ENCODE measurements at regions not wholly inside any gene's neighbourhood (a gene's known extent, or its start where the extent isn't known, plus 50 kb on each side); places are given as distances from the start of the nearest gene placed in this dataset.

- Histone ChIP-seq H2AFZ (ENCODE audit: low read depth, low read length) (no peak overlapping the region), H3K27ac (ENCODE audit: insufficient read depth, low read depth, low read length) (no peak overlapping the region), H3K4me3 (replicated peaks in 1 of 3; ENCODE audit: insufficient read depth in 1 of 3, low read depth in 1 of 3, low read length in 3 of 3) (no peak overlapping the region), H3K9me1 (replicated peaks; ENCODE audit: control insufficient read depth, extremely low read depth, insufficient read depth, low read length) (no peaks in the 10 kb centered on the region), H3K27me3 (ENCODE audit: control insufficient read depth in 2 of 2, insufficient read depth in 2 of 2, low read length in 2 of 2) (no peaks in the 10 kb centered on the region), H3K9me3 (replicated peaks; ENCODE audit: control insufficient read depth, insufficient read depth, low read length) (no peaks in the 10 kb centered on the region), H4K20me1 (replicated peaks; ENCODE audit: control insufficient read depth, extremely low read depth, insufficient read depth, low read length) (no peaks in the 10 kb centered on the region), H3K9ac (replicated peaks; ENCODE audit: extremely low read depth, insufficient read depth, low read length) (no peak overlapping the region), H3K4me1 (ENCODE audit: control insufficient read depth, extremely low read depth, insufficient read depth, low read length) (no peaks in the 10 kb centered on the region), H3K36me3 (ENCODE audit: control insufficient read depth in 2 of 2, extremely low read depth in 1 of 2, insufficient read depth in 2 of 2, low read length in 2 of 2) (no peaks in the 10 kb centered on the region), H3K4me2 (ENCODE audit: insufficient read depth, low read length) (no peak overlapping the region), H3K79me2 (ENCODE audit: control insufficient read depth, insufficient read depth, low read length) (no peaks in the 10 kb centered on the region)
- FAIRE-seq (no peak), DNase-seq (ENCODE audit: low read depth, low spot score) (no peak)
- ChIA-PET POLR2A (no interaction called here), CTCF (no interaction called here)
- no TSS peak for BruUV-seq (replicated peaks)
- intact Hi-C loops (cut with micrococcal nuclease) = no loop called here
- dilution Hi-C loops (cut with MboI; ENCODE audit: extremely low pct_ligation_motif_present, low sequenced_read_pairs) = no loop called here
- no peak for TF ChIP-seq FOS (IDR thresholded peaks at IDR 0.05; ENCODE audit: borderline replicate concordance, insufficient read depth, low read length)
- no peak for TF ChIP-seq GATA2 (IDR thresholded peaks at IDR 0.05; ENCODE audit: insufficient read depth, insufficient read length, low read depth, low read length)
- TF ChIP-seq EZH2 (IDR thresholded peaks at IDR 0.05; ENCODE audit: borderline replicate concordance, low read depth, low read length, severe bottlenecking) = no peak
- no peak for TF ChIP-seq MAX (IDR thresholded peaks at IDR 0.05; ENCODE audit: insufficient read depth, insufficient read length)
- TF ChIP-seq POLR2A (IDR thresholded peaks at IDR 0.05; ENCODE audit: low read depth, low read length) = no peak
Measured at GRCh38 chr7:136527554-136527953, 340.9 kb upstream of the CHRM2 start.

DNA sequence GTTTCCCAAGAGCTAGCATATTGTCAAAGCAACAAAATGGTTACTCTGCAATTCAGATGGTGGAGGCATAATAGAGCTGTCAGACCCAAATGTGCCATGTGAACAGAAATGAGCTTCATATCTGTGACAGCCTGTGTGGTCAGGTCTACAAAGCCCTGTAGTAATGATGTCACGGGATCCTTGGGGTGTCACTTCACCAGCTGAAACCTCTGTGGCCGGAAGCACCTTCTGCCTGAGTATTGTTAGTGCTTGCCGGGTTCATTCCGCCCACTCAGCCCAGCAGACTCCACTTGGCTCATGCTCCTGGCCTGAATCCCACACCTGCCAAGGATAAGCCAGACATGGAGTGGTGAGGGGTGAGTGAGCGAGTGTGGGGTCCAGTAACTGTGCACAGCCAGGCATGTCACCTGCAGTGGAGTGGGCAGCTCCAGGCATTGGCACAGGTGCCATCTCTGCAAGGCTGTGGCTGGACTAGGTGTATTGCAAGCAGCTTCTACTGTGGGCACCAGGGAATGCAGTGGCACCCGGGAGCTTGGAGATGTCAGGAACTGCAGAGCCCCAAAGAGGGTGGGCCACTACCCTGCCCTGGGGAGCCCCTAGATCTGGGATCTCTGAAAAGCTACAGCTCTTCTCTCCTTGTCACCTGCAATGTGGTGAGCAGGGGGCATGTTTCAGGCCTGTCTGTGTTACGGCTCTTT lies 341.9 kb upstream of the CHRM2 start:
- H3K27ac ChIP-seq (ENCODE audit: insufficient read depth, low read depth, low read length) = no peak overlapping the region
- H3K27me3 ChIP-seq (ENCODE audit: control insufficient read depth in 2 of 2, insufficient read depth in 2 of 2, low read length in 2 of 2) = no peaks in the 10 kb centered on the region
- CTCF ChIA-PET = no interaction called here
- no peak overlapping the region for H2AFZ ChIP-seq (ENCODE audit: low read depth, low read length)
- BruUV-seq (replicated peaks) = no TSS peak
- H4K20me1 ChIP-seq (replicated peaks; ENCODE audit: control insufficient read depth, extremely low read depth, insufficient read depth, low read length) = no peaks in the 10 kb centered on the region
- POLR2A ChIA-PET = no interaction called here
- no peaks in the 10 kb centered on the region for H3K36me3 ChIP-seq (ENCODE audit: control insufficient read depth in 2 of 2, extremely low read depth in 1 of 2, insufficient read depth in 2 of 2, low read length in 2 of 2)
- H3K9ac ChIP-seq (replicated peaks; ENCODE audit: extremely low read depth, insufficient read depth, low read length) = no peak overlapping the region
- H3K4me1 ChIP-seq (ENCODE audit: control insufficient read depth, extremely low read depth, insufficient read depth, low read length) = no peaks in the 10 kb centered on the region
- no peak overlapping the region for H3K4me2 ChIP-seq (ENCODE audit: insufficient read depth, low read length)
- DNase-seq (ENCODE audit: low read depth, low spot score) (no peak), FAIRE-seq (no peak)
- no peak overlapping the region for H3K4me3 ChIP-seq (replicated peaks in 1 of 3; ENCODE audit: insufficient read depth in 1 of 3, low read depth in 1 of 3, low read length in 3 of 3)
- dilution Hi-C loops (cut with MboI; ENCODE audit: extremely low pct_ligation_motif_present, low sequenced_read_pairs) (no loop called here), intact Hi-C loops (cut with micrococcal nuclease) (no loop called here)
- H3K9me3 ChIP-seq (replicated peaks; ENCODE audit: control insufficient read depth, insufficient read depth, low read length) = no peaks in the 10 kb centered on the region
- H3K9me1 ChIP-seq (replicated peaks; ENCODE audit: control insufficient read depth, extremely low read depth, insufficient read depth, low read length) = no peaks in the 10 kb centered on the region
- H3K79me2 ChIP-seq (ENCODE audit: control insufficient read depth, insufficient read depth, low read length) = no peaks in the 10 kb centered on the region
- TF ChIP-seq POLR2A (IDR thresholded peaks at IDR 0.05; ENCODE audit: low read depth, low read length) = no peak
- TF ChIP-seq CTCF (IDR thresholded peaks at IDR 0.05; ENCODE audit: extremely low read depth in 1 of 2, insufficient read depth in 1 of 2, low read depth in 1 of 2, low read length in 2 of 2) = no peak
- no peak for TF ChIP-seq JUN (IDR thresholded peaks at IDR 0.05; ENCODE audit: borderline replicate concordance, insufficient read depth, insufficient read length, low read depth)
- TF ChIP-seq MAX (IDR thresholded peaks at IDR 0.05; ENCODE audit: insufficient read depth, insufficient read length) = no peak
- TF ChIP-seq FOS (IDR thresholded peaks at IDR 0.05; ENCODE audit: borderline replicate concordance, insufficient read depth, low read length) = no peak
- no peak for TF ChIP-seq GATA2 (IDR thresholded peaks at IDR 0.05; ENCODE audit: insufficient read depth, insufficient read length, low read depth, low read length)
- no peak for TF ChIP-seq MYC (IDR thresholded peaks at IDR 0.05; ENCODE audit: low read depth, low read length)
- TF ChIP-seq EZH2 (IDR thresholded peaks at IDR 0.05; ENCODE audit: borderline replicate concordance, low read depth, low read length, severe bottlenecking) = no peak

Data from endothelial cell of umbilical vein (primary cell).